ENCODE measurements at regions not wholly inside any gene's neighbourhood (a gene's known extent, or its start where the extent isn't known, plus 50 kb on each side); places are given as distances from the start of the nearest gene placed in this dataset.

DNA sequence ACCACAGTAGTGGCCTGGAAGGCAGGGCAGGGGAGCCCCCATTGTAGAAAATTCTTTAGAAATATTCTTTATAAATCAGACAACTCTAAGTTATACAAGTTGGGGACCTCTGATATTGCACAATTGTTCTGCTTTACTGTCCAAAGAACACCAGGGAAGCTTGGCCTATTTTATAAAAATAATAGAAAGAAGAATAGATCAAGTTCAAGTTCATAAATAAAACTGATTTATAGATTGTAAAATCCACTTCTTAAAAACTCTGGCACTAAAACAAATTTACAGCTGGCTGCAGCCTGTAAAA lies 55.0 kb upstream of the GALNT2 start:
- TF ChIP-seq ZNF830 (tag by site-specific recombination; IDR thresholded peaks at IDR 0.05; ENCODE audit: low read depth) (no peak), ZNF76 (tag by site-specific recombination; IDR thresholded peaks at IDR 0.05; ENCODE audit: borderline replicate concordance, low read depth) (no peak), ZNF777 (tag by site-specific recombination; IDR thresholded peaks at IDR 0.05; ENCODE audit: borderline replicate concordance) (no peak), TCF7L2 (IDR thresholded peaks at IDR 0.05; ENCODE audit: borderline replicate concordance, low read depth, low read length) (no peak), TRIM28 (IDR thresholded peaks at IDR 0.05; ENCODE audit: borderline replicate concordance, low read length) (no peak), REPIN1 (tag by site-specific recombination; IDR thresholded peaks at IDR 0.05; ENCODE audit: low read depth) (no peak), ZBTB8A (tag by site-specific recombination; IDR thresholded peaks at IDR 0.05) (no peak), ZNF776 (tag by site-specific recombination; IDR thresholded peaks at IDR 0.05; ENCODE audit: borderline replicate concordance) (no peak)
- TF ChIP-seq, protein P1, sequence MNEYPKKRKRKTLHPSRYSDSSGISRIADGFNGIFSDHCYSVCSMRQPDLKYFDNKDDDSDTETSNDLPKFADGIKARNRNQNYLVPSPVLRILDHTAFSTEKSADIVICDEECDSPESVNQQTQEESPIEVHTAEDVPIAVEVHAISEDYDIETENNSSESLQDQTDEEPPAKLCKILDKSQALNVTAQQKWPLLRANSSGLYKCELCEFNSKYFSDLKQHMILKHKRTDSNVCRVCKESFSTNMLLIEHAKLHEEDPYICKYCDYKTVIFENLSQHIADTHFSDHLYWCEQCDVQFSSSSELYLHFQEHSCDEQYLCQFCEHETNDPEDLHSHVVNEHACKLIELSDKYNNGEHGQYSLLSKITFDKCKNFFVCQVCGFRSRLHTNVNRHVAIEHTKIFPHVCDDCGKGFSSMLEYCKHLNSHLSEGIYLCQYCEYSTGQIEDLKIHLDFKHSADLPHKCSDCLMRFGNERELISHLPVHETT (tag by site-specific recombination; IDR thresholded peaks at IDR 0.05): no peak
- TF ChIP-seq, protein P2, sequence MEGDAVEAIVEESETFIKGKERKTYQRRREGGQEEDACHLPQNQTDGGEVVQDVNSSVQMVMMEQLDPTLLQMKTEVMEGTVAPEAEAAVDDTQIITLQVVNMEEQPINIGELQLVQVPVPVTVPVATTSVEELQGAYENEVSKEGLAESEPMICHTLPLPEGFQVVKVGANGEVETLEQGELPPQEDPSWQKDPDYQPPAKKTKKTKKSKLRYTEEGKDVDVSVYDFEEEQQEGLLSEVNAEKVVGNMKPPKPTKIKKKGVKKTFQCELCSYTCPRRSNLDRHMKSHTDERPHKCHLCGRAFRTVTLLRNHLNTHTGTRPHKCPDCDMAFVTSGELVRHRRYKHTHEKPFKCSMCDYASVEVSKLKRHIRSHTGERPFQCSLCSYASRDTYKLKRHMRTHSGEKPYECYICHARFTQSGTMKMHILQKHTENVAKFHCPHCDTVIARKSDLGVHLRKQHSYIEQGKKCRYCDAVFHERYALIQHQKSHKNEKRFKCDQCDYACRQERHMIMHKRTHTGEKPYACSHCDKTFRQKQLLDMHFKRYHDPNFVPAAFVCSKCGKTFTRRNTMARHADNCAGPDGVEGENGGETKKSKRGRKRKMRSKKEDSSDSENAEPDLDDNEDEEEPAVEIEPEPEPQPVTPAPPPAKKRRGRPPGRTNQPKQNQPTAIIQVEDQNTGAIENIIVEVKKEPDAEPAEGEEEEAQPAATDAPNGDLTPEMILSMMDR (tag by site-specific recombination; IDR thresholded peaks at IDR 0.05): no peak
- TF ChIP-seq, protein P3, sequence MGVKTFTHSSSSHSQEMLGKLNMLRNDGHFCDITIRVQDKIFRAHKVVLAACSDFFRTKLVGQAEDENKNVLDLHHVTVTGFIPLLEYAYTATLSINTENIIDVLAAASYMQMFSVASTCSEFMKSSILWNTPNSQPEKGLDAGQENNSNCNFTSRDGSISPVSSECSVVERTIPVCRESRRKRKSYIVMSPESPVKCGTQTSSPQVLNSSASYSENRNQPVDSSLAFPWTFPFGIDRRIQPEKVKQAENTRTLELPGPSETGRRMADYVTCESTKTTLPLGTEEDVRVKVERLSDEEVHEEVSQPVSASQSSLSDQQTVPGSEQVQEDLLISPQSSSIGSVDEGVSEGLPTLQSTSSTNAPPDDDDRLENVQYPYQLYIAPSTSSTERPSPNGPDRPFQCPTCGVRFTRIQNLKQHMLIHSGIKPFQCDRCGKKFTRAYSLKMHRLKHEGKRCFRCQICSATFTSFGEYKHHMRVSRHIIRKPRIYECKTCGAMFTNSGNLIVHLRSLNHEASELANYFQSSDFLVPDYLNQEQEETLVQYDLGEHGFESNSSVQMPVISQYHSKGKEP (tag by site-specific recombination; IDR thresholded peaks at IDR 0.05): no peak
- TF ChIP-seq, protein P4, sequence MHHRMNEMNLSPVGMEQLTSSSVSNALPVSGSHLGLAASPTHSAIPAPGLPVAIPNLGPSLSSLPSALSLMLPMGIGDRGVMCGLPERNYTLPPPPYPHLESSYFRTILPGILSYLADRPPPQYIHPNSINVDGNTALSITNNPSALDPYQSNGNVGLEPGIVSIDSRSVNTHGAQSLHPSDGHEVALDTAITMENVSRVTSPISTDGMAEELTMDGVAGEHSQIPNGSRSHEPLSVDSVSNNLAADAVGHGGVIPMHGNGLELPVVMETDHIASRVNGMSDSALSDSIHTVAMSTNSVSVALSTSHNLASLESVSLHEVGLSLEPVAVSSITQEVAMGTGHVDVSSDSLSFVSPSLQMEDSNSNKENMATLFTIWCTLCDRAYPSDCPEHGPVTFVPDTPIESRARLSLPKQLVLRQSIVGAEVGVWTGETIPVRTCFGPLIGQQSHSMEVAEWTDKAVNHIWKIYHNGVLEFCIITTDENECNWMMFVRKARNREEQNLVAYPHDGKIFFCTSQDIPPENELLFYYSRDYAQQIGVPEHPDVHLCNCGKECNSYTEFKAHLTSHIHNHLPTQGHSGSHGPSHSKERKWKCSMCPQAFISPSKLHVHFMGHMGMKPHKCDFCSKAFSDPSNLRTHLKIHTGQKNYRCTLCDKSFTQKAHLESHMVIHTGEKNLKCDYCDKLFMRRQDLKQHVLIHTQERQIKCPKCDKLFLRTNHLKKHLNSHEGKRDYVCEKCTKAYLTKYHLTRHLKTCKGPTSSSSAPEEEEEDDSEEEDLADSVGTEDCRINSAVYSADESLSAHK (tag by site-specific recombination; IDR thresholded peaks at IDR 0.05): no peak
- TF ChIP-seq, protein P5, sequence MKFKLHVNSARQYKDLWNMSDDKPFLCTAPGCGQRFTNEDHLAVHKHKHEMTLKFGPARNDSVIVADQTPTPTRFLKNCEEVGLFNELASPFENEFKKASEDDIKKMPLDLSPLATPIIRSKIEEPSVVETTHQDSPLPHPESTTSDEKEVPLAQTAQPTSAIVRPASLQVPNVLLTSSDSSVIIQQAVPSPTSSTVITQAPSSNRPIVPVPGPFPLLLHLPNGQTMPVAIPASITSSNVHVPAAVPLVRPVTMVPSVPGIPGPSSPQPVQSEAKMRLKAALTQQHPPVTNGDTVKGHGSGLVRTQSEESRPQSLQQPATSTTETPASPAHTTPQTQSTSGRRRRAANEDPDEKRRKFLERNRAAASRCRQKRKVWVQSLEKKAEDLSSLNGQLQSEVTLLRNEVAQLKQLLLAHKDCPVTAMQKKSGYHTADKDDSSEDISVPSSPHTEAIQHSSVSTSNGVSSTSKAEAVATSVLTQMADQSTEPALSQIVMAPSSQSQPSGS (tag by site-specific recombination; IDR thresholded peaks at IDR 0.05; ENCODE audit: low read depth): no peak

Data from HEK293 (cell line).